Spleen (tissue), 11 donors: ENCODE measurements at regions not wholly inside any gene's neighbourhood (a gene's known extent, or its start where the extent isn't known, plus 50 kb on each side); places are given as distances from the start of the nearest gene placed in this dataset.

Source experiments
- DNase-seq: peaks from one replicate; pipeline ENCODE4 v3.0.0-alpha.2; 2020
- H3K27ac ChIP-seq, 8 donors: fragments of 200-600 bp; sonication (generic) in 7 of 8; 1 replicate in 4 of 8; 2 replicates in 4 of 8; pipeline versions ENCODE4 v1.5.0 to v1.8.0; 2016 to 2021; ENCODE audit warnings: inconsistent platforms in 4 of 8, mild to moderate bottlenecking in 4 of 8, moderate library complexity in 1 of 8
- H3K27me3 ChIP-seq, 7 donors: fragments of 200-600 bp; sonication (generic) in 6 of 7; replicated peaks in 1 of 7; 1 replicate in 4 of 7; 2 replicates in 3 of 7; pipeline versions ENCODE4 v1.5.0 to v1.8.0; 2016 to 2021; ENCODE audit warnings: inconsistent platforms in 3 of 7, mild to moderate bottlenecking in 1 of 7
- H3K36me3 ChIP-seq, 6 donors: fragments of 200-600 bp; sonication (generic) in 5 of 6; 1 replicate in 4 of 6; 2 replicates in 2 of 6; pipeline versions ENCODE4 v1.5.0 to v1.8.0; 2016 to 2021; ENCODE audit warnings: inconsistent platforms in 2 of 6
- H3K4me1 ChIP-seq, 6 donors: fragments of 200-600 bp; sonication (generic) in 5 of 6; 1 replicate in 3 of 6; 2 replicates in 3 of 6; pipeline versions ENCODE4 v1.5.0 to v1.8.0; 2016 to 2021; ENCODE audit warnings: inconsistent platforms in 3 of 6
- H3K4me3 ChIP-seq, 8 donors: fragments of 200-600 bp; sonication (generic) in 7 of 8; 1 replicate in 4 of 8; 2 replicates in 4 of 8; pipeline versions ENCODE4 v1.5.0 to v1.8.0; 2016 to 2021; ENCODE audit warnings: inconsistent platforms in 4 of 8, mild to moderate bottlenecking in 4 of 8, moderate library complexity in 2 of 8
- H3K9me3 ChIP-seq, 8 donors: fragments of 200-600 bp; sonication (generic) in 7 of 8; 1 replicate in 4 of 8; 2 replicates in 4 of 8; pipeline versions ENCODE4 v1.5.0 to v1.8.0; 2016 to 2021; ENCODE audit warnings: inconsistent platforms in 4 of 8
- POLR2A ChIP-seq, 3 donors: fragments of 450-650 bp; IDR thresholded peaks; one replicate each; pipeline ENCODE4 v1.5.1; 2017; ENCODE audit warnings: antibody characterized with exemption in 3 of 3, mild to moderate bottlenecking in 1 of 3
- POLR2AphosphoS5 ChIP-seq, 3 donors: sonication (generic); formaldehyde crosslinking; IDR thresholded peaks; one replicate each; pipeline ENCODE4 v1.5.1; 2017; ENCODE audit warnings: antibody characterized with exemption in 3 of 3
- WGBS, 5 donors: extraction: QIAGEN DNeasy Blood & Tissue Kit in 3 of 5; methylation state at CpG; one replicate each; pipeline versions ENCODE4 v1.1.5 to v1.1.7; 2013 to 2018; 5-methylcytosine and 5-hydroxymethylcytosine counted together
- intact Hi-C: fragments of 100-400 bp; cut with DNase I; formaldehyde crosslinking; loops from one replicate; pipeline ENCODE4 v1.15.0; 2023; ENCODE audit warnings: low total_unique reads
- TF ChIP-seq, protein P1 (sequence below), 11 experiments: fragments of 200-600 bp in 7 of 11; fragments of 450-650 bp in 4 of 11; sonication (generic) in 4 of 11; IDR thresholded peaks in 8 of 11; conservative IDR thresholded peaks in 3 of 11; 1 replicate in 7 of 11; 2 replicates in 4 of 11; pipeline versions ENCODE4 v1.4.0 to v1.8.0; 2016 to 2021; ENCODE audit warnings: antibody characterized with exemption in 11 of 11, inconsistent platforms in 4 of 11, mild to moderate bottlenecking in 1 of 11
- donor health status: healthy with polysubstance abuse.
- donor health status: DM: no; HTN: no; CAD: no; lungs with moderate emphysema.
- donor health status: DM: no; HTN: no; CAD: no.
- donor health status: Bipolar disorder and iron deficiency.
- donor health status: healthy.
- donor health status: DM: no; HTN: no; CAD: no.
- donor health status: DM: yes; HTN: yes; CAD: no.

DNA sequence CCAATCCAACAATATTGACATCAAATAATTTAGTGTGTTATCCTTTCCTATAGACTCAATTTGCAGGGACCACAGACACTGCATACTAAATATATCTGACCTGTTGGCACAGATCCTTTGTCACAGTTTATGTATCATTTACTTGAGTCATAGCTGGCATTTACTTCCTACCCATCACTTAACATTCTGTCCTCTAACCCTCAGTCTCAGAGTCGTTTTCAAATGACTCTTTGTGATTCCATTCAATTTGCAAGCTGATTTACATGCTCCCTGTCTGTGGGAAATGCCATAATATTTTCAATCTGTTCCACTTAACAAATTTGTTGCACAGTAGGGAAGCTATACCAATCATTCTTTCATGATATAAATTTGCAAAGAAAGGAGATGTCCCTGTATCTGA lies 265.7 kb upstream of the EDIL3 start:
- intact Hi-C loops = no loop called here
- no peak overlapping the region for H3K27ac ChIP-seq
- no peaks in the 10 kb centered on the region for H3K36me3 ChIP-seq
- no peak for TF ChIP-seq POLR2A (IDR thresholded peaks at IDR 0.05)
- TF ChIP-seq, protein P1, sequence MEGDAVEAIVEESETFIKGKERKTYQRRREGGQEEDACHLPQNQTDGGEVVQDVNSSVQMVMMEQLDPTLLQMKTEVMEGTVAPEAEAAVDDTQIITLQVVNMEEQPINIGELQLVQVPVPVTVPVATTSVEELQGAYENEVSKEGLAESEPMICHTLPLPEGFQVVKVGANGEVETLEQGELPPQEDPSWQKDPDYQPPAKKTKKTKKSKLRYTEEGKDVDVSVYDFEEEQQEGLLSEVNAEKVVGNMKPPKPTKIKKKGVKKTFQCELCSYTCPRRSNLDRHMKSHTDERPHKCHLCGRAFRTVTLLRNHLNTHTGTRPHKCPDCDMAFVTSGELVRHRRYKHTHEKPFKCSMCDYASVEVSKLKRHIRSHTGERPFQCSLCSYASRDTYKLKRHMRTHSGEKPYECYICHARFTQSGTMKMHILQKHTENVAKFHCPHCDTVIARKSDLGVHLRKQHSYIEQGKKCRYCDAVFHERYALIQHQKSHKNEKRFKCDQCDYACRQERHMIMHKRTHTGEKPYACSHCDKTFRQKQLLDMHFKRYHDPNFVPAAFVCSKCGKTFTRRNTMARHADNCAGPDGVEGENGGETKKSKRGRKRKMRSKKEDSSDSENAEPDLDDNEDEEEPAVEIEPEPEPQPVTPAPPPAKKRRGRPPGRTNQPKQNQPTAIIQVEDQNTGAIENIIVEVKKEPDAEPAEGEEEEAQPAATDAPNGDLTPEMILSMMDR (IDR thresholded peaks at IDR 0.05 in 8 of 11, conservative IDR thresholded peaks at IDR 0.05 in 3 of 11) = no peak
- no peak for TF ChIP-seq POLR2AphosphoS5 (IDR thresholded peaks at IDR 0.05)
- no peak for DNase-seq
- H3K9me3 ChIP-seq = peaks cover 0 to 5% (median 0%) of the 10 kb centered on the region in 8 donors
- no peaks in the 10 kb centered on the region for H3K27me3 ChIP-seq
- no peak overlapping the region for H3K4me3 ChIP-seq
- WGBS, 5 donors = 33 to 52% (median 45%) methylated on average over 1 of the region's 1 CpG
- H3K4me1 ChIP-seq = no peaks in the 10 kb centered on the region

DNA sequence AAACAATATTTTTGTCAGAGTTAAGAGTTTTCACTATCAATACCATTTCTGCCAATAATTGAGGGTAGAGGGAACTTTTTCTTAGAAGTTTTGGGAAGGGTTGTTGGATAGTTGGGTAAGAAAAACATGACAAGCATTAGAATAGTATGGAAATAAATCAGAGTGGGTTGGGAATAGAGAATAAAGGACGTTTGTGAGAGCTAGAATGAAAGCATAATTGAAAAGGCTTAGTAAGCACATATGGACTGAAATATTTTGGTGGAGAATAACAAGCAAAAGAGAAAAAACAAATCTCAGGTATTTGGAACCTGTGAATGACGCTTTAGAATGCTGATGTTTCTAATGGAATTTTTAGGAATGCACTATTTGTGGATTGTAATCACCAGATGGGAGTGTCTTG lies 262.9 kb upstream of the EDIL3 start:
- H3K27ac ChIP-seq = no peak overlapping the region
- TF ChIP-seq POLR2AphosphoS5 (IDR thresholded peaks at IDR 0.05) (no peak), POLR2A (IDR thresholded peaks at IDR 0.05) (no peak)
- TF ChIP-seq, protein P1 (IDR thresholded peaks at IDR 0.05 in 8 of 11, conservative IDR thresholded peaks at IDR 0.05 in 3 of 11) = no peak
- no peak overlapping the region for H3K4me3 ChIP-seq
- no peak for DNase-seq
- 58 to 77% (median 65%) methylated on average over 2 of the region's 2 CpGs for WGBS, 5 donors
- H3K9me3 ChIP-seq = peaks cover 0 to 5% (median 0%) of the 10 kb centered on the region in 8 donors
- H3K27me3 ChIP-seq = no peaks in the 10 kb centered on the region
- intact Hi-C loops = no loop called here
- no peaks in the 10 kb centered on the region for H3K4me1 ChIP-seq
- H3K36me3 ChIP-seq = no peaks in the 10 kb centered on the region

DNA sequence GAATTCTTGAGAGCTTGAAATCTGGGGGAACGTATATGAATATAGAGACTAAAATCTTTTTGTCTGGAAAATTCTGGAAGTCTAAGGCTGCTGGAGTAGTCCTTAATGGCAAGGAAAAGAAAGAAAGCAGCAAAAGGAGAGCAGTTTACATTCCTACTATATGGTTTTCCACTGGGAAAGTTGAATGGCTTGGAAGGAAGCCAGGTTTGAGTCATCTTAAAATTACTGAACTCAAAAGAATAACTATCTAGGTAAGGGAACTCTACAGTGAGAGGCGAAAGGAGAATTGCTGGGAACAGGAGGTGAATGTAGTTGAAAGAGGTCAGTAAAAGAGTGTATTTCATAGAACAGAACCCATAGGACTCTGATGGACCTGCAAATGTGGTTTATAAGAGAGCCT lies 258.1 kb upstream of the EDIL3 start:
- no peaks in the 10 kb centered on the region for H3K27me3 ChIP-seq
- 74 to 89% (median 84%) methylated on average over 2 of the region's 2 CpGs for WGBS, 5 donors
- H3K9me3 ChIP-seq = peaks cover 0 to 5% (median 0%) of the 10 kb centered on the region in 8 donors
- no peaks in the 10 kb centered on the region for H3K4me1 ChIP-seq
- H3K36me3 ChIP-seq = no peaks in the 10 kb centered on the region
- intact Hi-C loops = no loop called here
- no peak overlapping the region for H3K27ac ChIP-seq
- DNase-seq = no peak
- no peak overlapping the region for H3K4me3 ChIP-seq
- TF ChIP-seq, protein P1 (IDR thresholded peaks at IDR 0.05 in 8 of 11, conservative IDR thresholded peaks at IDR 0.05 in 3 of 11) = no peak
- no peak for TF ChIP-seq POLR2A (IDR thresholded peaks at IDR 0.05)
- TF ChIP-seq POLR2AphosphoS5 (IDR thresholded peaks at IDR 0.05) = no peak

DNA sequence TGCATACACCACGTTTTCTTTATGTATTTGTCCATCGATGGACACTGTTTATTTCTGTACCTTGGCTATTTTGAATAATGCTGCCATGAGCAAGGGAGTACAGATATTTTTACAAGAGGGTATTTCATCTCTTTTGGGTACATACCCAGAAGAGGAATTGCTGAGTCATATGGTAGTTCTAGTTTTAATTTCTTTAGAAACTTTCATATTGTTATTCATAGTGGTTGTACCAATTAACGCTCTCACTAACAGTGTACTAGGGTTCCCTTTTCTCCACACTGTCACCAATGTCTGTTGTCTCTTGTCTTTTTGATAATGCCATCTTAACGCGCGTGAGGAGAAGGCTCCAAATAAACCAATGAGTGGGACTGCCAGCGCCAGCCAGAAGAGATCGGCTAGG lies 257.6 kb upstream of the EDIL3 start:
- Histone ChIP-seq H3K36me3 (no peaks in the 10 kb centered on the region), H3K27ac (no peak overlapping the region), H3K9me3 (peaks cover 0 to 8% (median 0%) of the 10 kb centered on the region in 8 donors), H3K4me3 (no peak overlapping the region), H3K4me1 (no peaks in the 10 kb centered on the region), H3K27me3 (no peaks in the 10 kb centered on the region)
- intact Hi-C loops = no loop called here
- 91 to 95% (median 93%) methylated on average over 8 of the region's 8 CpGs for WGBS, 5 donors
- DNase-seq = peak; percentile 22
- TF ChIP-seq, protein P1 (IDR thresholded peaks at IDR 0.05 in 8 of 11, conservative IDR thresholded peaks at IDR 0.05 in 3 of 11) = no peak
- no peak for TF ChIP-seq POLR2A (IDR thresholded peaks at IDR 0.05)
- no peak for TF ChIP-seq POLR2AphosphoS5 (IDR thresholded peaks at IDR 0.05)
